ENCODE measurements at regions not wholly inside any gene's neighbourhood (a gene's known extent, or its start where the extent isn't known, plus 50 kb on each side); places are given as distances from the start of the nearest gene placed in this dataset.
A peak's percentile ranks its signal among the peaks of the same experiment; 100 is the strongest.

- Histone ChIP-seq H3K4me3 (no peak overlapping the region), H3K4me1 (replicated peaks in 1 of 2) (peaks cover 6 to 7% of the 10 kb centered on the region in 2 donors), H3K27ac (no peak overlapping the region)
- in situ Hi-C loops (cut with MboI; ENCODE audit: low pct_unique_long_range_greater_than_20kb in 2 of 9, low sequenced_read_pairs in 9 of 9, unreplicated experiment in 9 of 9): no loop called here
- peak in 7 of 8 experiments; percentile 47 to 92 (median 82) for ATAC-seq (replicated peaks in 6 of 8)
- 0 to 61% (median 27%) methylated on average over 2 to 7 of the region's 9 CpGs; no CpG with 5 or more reads in 1 of the 10 experiments for WGBS, 10 experiments
Observed at GRCh38 chr15:88375234-88375927, 91.8 kb downstream of the MRPL46 start.

- 9 to 95% (median 60%) methylated on average over 1 to 6 of the region's 10 CpGs; no CpG with 5 or more reads in 3 of the 10 experiments for WGBS, 10 experiments
- ATAC-seq (replicated peaks in 6 of 8): peak in 3 of 8 experiments; percentile 47 to 70 (median 55)
- Histone ChIP-seq H3K4me1 (replicated peaks in 1 of 2) (no peaks in the 10 kb centered on the region), H3K27ac (no peak overlapping the region), H3K4me3 (no peak overlapping the region)
- in situ Hi-C loops (cut with MboI; ENCODE audit: low pct_unique_long_range_greater_than_20kb in 2 of 9, low sequenced_read_pairs in 9 of 9, unreplicated experiment in 9 of 9): loop anchor here in 1 of 9 experiments (25.0 kb wide), 1 partner anchor 103 kb away; the partner anchor contains the start of gene NTRK3
Observed at GRCh38 chr15:88365124-88365523, 102.1 kb downstream of the MRPL46 start.

- in situ Hi-C loops (cut with MboI; ENCODE audit: low pct_unique_long_range_greater_than_20kb in 2 of 9, low sequenced_read_pairs in 9 of 9, unreplicated experiment in 9 of 9): loop anchor here in 1 of 9 experiments (25.0 kb wide), 1 partner anchor 89 kb away; no protein-coding TSS in a partner anchor
- ATAC-seq (replicated peaks in 6 of 8): no peak
- H3K4me3 ChIP-seq: no peak overlapping the region
- no peaks in the 10 kb centered on the region for H3K4me1 ChIP-seq (replicated peaks in 1 of 2)
- H3K27ac ChIP-seq: no peak overlapping the region
- WGBS, 10 experiments: 8 to 83% (median 39%) methylated on average over 2 to 4 of the region's 4 CpGs
Observed at GRCh38 chr15:88348579-88349230, 92.2 kb upstream of the NTRK3 start.

GRCh38 chr15:88345962-88346361 is 89.4 kb upstream of the NTRK3 start:
- H3K4me1 ChIP-seq (replicated peaks in 1 of 2): no peaks in the 10 kb centered on the region
- in situ Hi-C loops (cut with MboI; ENCODE audit: low pct_unique_long_range_greater_than_20kb in 2 of 9, low sequenced_read_pairs in 9 of 9, unreplicated experiment in 9 of 9): loop anchor here in 1 of 9 experiments (25.0 kb wide), 1 partner anchor 91 kb away; no protein-coding TSS in a partner anchor
- no peak for ATAC-seq (replicated peaks in 6 of 8)
- H3K4me3 ChIP-seq: no peak overlapping the region
- WGBS, 10 experiments: 2 to 93% (median 85%) methylated on average over 1 to 4 of the region's 4 CpGs; no CpG with 5 or more reads in 2 of the 10 experiments
- H3K27ac ChIP-seq: no peak overlapping the region

- H3K4me1 ChIP-seq (replicated peaks in 1 of 2): no peaks in the 10 kb centered on the region
- no peak for ATAC-seq (replicated peaks in 6 of 8)
- 0 to 100% (median 80%) methylated on average over 1 to 2 of the region's 2 CpGs; no CpG with 5 or more reads in 3 of the 10 experiments for WGBS, 10 experiments
- in situ Hi-C loops (cut with MboI; ENCODE audit: low pct_unique_long_range_greater_than_20kb in 2 of 9, low sequenced_read_pairs in 9 of 9, unreplicated experiment in 9 of 9): loop anchor here in 1 of 9 experiments (25.0 kb wide), 1 partner anchor 93 kb away; no protein-coding TSS in a partner anchor
- no peak overlapping the region for H3K4me3 ChIP-seq
- H3K27ac ChIP-seq: no peak overlapping the region
Observed at GRCh38 chr15:88344786-88345185, 88.2 kb upstream of the NTRK3 start.

- no peak for ATAC-seq (replicated peaks in 6 of 8)
- no peak overlapping the region for H3K4me3 ChIP-seq
Observed at GRCh38 chr15:88342666-88343065, 86.1 kb upstream of the NTRK3 start.

GRCh38 chr15:88341653-88342052 is 85.1 kb upstream of the NTRK3 start:
- H3K4me3 ChIP-seq: no peak overlapping the region
- 6 to 100% (median 68%) methylated on average over 1 to 2 of the region's 2 CpGs for WGBS, 10 experiments
- no peak overlapping the region for H3K27ac ChIP-seq
- ATAC-seq (replicated peaks in 6 of 8): no peak
- no peaks in the 10 kb centered on the region for H3K4me1 ChIP-seq (replicated peaks in 1 of 2)
- in situ Hi-C loops (cut with MboI; ENCODE audit: low pct_unique_long_range_greater_than_20kb in 2 of 9, low sequenced_read_pairs in 9 of 9, unreplicated experiment in 9 of 9): loop anchor here in 1 of 9 experiments (25.0 kb wide), 1 partner anchor 96 kb away; no protein-coding TSS in a partner anchor

More at GRCh38 chr15:88342666-88343065, 86.1 kb upstream of the NTRK3 start:
- in situ Hi-C loops (cut with MboI; ENCODE audit: low pct_unique_long_range_greater_than_20kb in 2 of 9, low sequenced_read_pairs in 9 of 9, unreplicated experiment in 9 of 9): loop anchor here in 1 of 9 experiments (25.0 kb wide), 1 partner anchor 95 kb away; no protein-coding TSS in a partner anchor
- Histone ChIP-seq H3K4me1 (replicated peaks in 1 of 2) (no peaks in the 10 kb centered on the region), H3K27ac (no peak overlapping the region)
- WGBS, 10 experiments: 0 to 100% (median 30%) methylated on average over 1 to 2 of the region's 2 CpGs

GRCh38 chr15:88341006-88341405 is 84.5 kb upstream of the NTRK3 start:
- Histone ChIP-seq H3K4me3 (no peak overlapping the region), H3K4me1 (replicated peaks in 1 of 2) (no peaks in the 10 kb centered on the region), H3K27ac (no peak overlapping the region)
- in situ Hi-C loops (cut with MboI; ENCODE audit: low pct_unique_long_range_greater_than_20kb in 2 of 9, low sequenced_read_pairs in 9 of 9, unreplicated experiment in 9 of 9): loop anchor here in 1 of 9 experiments (25.0 kb wide), 1 partner anchor 96 kb away; no protein-coding TSS in a partner anchor
- no peak for ATAC-seq (replicated peaks in 6 of 8)
- 13 to 94% (median 56%) methylated on average over 1 to 5 of the region's 5 CpGs; no CpG with 5 or more reads in 2 of the 10 experiments for WGBS, 10 experiments

- H3K4me3 ChIP-seq: no peak overlapping the region
- H3K27ac ChIP-seq: no peak overlapping the region
- WGBS, 10 experiments: 0 to 29% (median 14%) methylated on average over 1 of the region's 1 CpG; no CpG with 5 or more reads in 6 of the 10 experiments
- peak in 1 of 8 experiments; percentile 46 for ATAC-seq (replicated peaks in 6 of 8)
- in situ Hi-C loops (cut with MboI; ENCODE audit: low pct_unique_long_range_greater_than_20kb in 2 of 9, low sequenced_read_pairs in 9 of 9, unreplicated experiment in 9 of 9): loop anchor here in 1 of 9 experiments (25.0 kb wide), 1 partner anchor 99 kb away; no protein-coding TSS in a partner anchor
- no peaks in the 10 kb centered on the region for H3K4me1 ChIP-seq (replicated peaks in 1 of 2)
Observed at GRCh38 chr15:88337993-88338392, 81.5 kb upstream of the NTRK3 start.

GRCh38 chr15:88335074-88335473 is 78.5 kb upstream of the NTRK3 start:
- Histone ChIP-seq H3K27ac (no peak overlapping the region), H3K4me1 (replicated peaks in 1 of 2) (no peaks in the 10 kb centered on the region), H3K4me3 (no peak overlapping the region)
- 100% methylated on average over 1 of the region's 1 CpG; no CpG with 5 or more reads in 7 of the 10 experiments for WGBS, 10 experiments
- ATAC-seq (replicated peaks in 6 of 8): no peak
- in situ Hi-C loops (cut with MboI; ENCODE audit: low pct_unique_long_range_greater_than_20kb in 2 of 9, low sequenced_read_pairs in 9 of 9, unreplicated experiment in 9 of 9): loop anchor here in 1 of 9 experiments (25.0 kb wide), 1 partner anchor 102 kb away; no protein-coding TSS in a partner anchor

GRCh38 chr15:88334436-88334835 is 77.9 kb upstream of the NTRK3 start:
- peak in 4 of 8 experiments; percentile 26 to 72 (median 50) for ATAC-seq (replicated peaks in 6 of 8)
- H3K27ac ChIP-seq: no peak overlapping the region

GRCh38 chr15:88331291-88331690 is 74.8 kb upstream of the NTRK3 start:
- Histone ChIP-seq H3K4me3 (no peak overlapping the region), H3K4me1 (replicated peaks in 1 of 2) (no peaks in the 10 kb centered on the region), H3K27ac (no peak overlapping the region)
- WGBS, 10 experiments: 7 to 55% (median 29%) methylated on average over 1 to 8 of the region's 8 CpGs; no CpG with 5 or more reads in 4 of the 10 experiments
- in situ Hi-C loops (cut with MboI; ENCODE audit: low pct_unique_long_range_greater_than_20kb in 2 of 9, low sequenced_read_pairs in 9 of 9, unreplicated experiment in 9 of 9): loop anchor here in 1 of 9 experiments (25.0 kb wide), 1 partner anchor 106 kb away; no protein-coding TSS in a partner anchor
- peak in 3 of 8 experiments; percentile 58 to 88 (median 78) for ATAC-seq (replicated peaks in 6 of 8)

More at GRCh38 chr15:88334436-88334835, 77.9 kb upstream of the NTRK3 start:
- Histone ChIP-seq H3K4me1 (replicated peaks in 1 of 2) (no peaks in the 10 kb centered on the region), H3K4me3 (no peak overlapping the region)
- in situ Hi-C loops (cut with MboI; ENCODE audit: low pct_unique_long_range_greater_than_20kb in 2 of 9, low sequenced_read_pairs in 9 of 9, unreplicated experiment in 9 of 9): loop anchor here in 1 of 9 experiments (25.0 kb wide), 1 partner anchor 103 kb away; no protein-coding TSS in a partner anchor
- 0 to 42% (median 37%) methylated on average over 1 to 3 of the region's 4 CpGs; no CpG with 5 or more reads in 7 of the 10 experiments for WGBS, 10 experiments
